Activated T-helper 9 cell treated with anti-CD3 and anti-CD28 coated beads, Interleukin-2, amount 50 U/mL, for 16 hours (primary cell): ENCODE measurements at regions not wholly inside any gene's neighbourhood (a gene's known extent, or its start where the extent isn't known, plus 50 kb on each side); places are given as distances from the start of the nearest gene placed in this dataset.

Experiments
- DNase-seq: peaks from one replicate; pipeline ENCODE4 v3.0.0-alpha.2; 2020; ENCODE audit warnings: low read depth

- no peak for DNase-seq
Observed at GRCh38 chr2:173589604-173590275, 235.1 kb downstream of the CDCA7 start.

GRCh38 chr2:173590276-173590861, 235.7 kb downstream of the CDCA7 start:
- no peak for DNase-seq

- no peak for DNase-seq
Observed at GRCh38 chr2:173593109-173593508, 238.4 kb downstream of the CDCA7 start.

- no peak for DNase-seq
Observed at GRCh38 chr2:173596244-173596643, 241.6 kb downstream of the CDCA7 start.

- no peak for DNase-seq
Observed at GRCh38 chr2:173598525-173598924, 243.9 kb downstream of the CDCA7 start.

GRCh38 chr2:173599821-173600359, 245.2 kb downstream of the CDCA7 start:
- no peak for DNase-seq

GRCh38 chr2:173602153-173602795, 247.6 kb downstream of the CDCA7 start:
- no peak for DNase-seq

- DNase-seq = no peak
Observed at GRCh38 chr2:173605994-173606393, 251.3 kb downstream of the CDCA7 start.

GRCh38 chr2:173606619-173607248, 252.1 kb downstream of the CDCA7 start:
- DNase-seq = no peak

- no peak for DNase-seq
Observed at GRCh38 chr2:173607606-173608311, 253.1 kb downstream of the CDCA7 start.

- DNase-seq = no peak
Observed at GRCh38 chr2:173611121-173611520, 256.4 kb downstream of the CDCA7 start.

GRCh38 chr2:173612354-173612753, 257.7 kb downstream of the CDCA7 start:
- DNase-seq = no peak

GRCh38 chr2:173613386-173613785, 258.7 kb downstream of the CDCA7 start:
- no peak for DNase-seq

GRCh38 chr2:173614265-173614930, 259.7 kb downstream of the CDCA7 start:
- DNase-seq = no peak

- no peak for DNase-seq
Observed at GRCh38 chr2:173623438-173624319, 269.0 kb downstream of the CDCA7 start.

GRCh38 chr2:173625315-173625714, 270.6 kb downstream of the CDCA7 start:
- no peak for DNase-seq

GRCh38 chr2:173629076-173629475, 274.4 kb downstream of the CDCA7 start:
- DNase-seq = no peak

- DNase-seq = no peak
Observed at GRCh38 chr2:173630425-173631126, 275.9 kb downstream of the CDCA7 start.

- no peak for DNase-seq
Observed at GRCh38 chr2:173631127-173631460, 276.4 kb downstream of the CDCA7 start.

GRCh38 chr2:173644146-173644545, 289.5 kb downstream of the CDCA7 start:
- DNase-seq = no peak
